Mesendoderm (in vitro differentiated cells): ENCODE measurements at regions not wholly inside any gene's neighbourhood (a gene's known extent, or its start where the extent isn't known, plus 50 kb on each side); places are given as distances from the start of the nearest gene placed in this dataset.
"Not testable (repeated sequence)": the region's sequence is repeated elsewhere in the genome, so short reads cannot be mapped to it uniquely, and the experiment has no call there.

ENCODE experiments used
- DNase-seq: peaks from one replicate; pipeline ENCODE4 v3.0.0; 2013
- H2AK5ac ChIP-seq: 2 replicates; pipeline ENCODE4 v1.6.1; 2013; ENCODE audit warnings: low read length, inconsistent platforms
- H2BK120ac ChIP-seq: 2 replicates; pipeline ENCODE4 v1.6.1; 2013; ENCODE audit warnings: low read depth, mild to moderate bottlenecking, low read length, moderate library complexity, mixed read lengths
- H2BK15ac ChIP-seq: replicated peaks from 2 replicates; pipeline ENCODE4 v1.6.1; 2013; ENCODE audit warnings: low read depth, mild to moderate bottlenecking, moderate library complexity
- H2BK5ac ChIP-seq: 2 replicates; pipeline ENCODE4 v1.6.1; 2013; ENCODE audit warnings: low read length, inconsistent platforms
- H3K18ac ChIP-seq: 2 replicates; pipeline ENCODE4 v1.6.1; 2013; ENCODE audit warnings: mild to moderate bottlenecking, low read length, mixed read lengths
- H3K23ac ChIP-seq: one replicate; pipeline ENCODE4 v1.6.1; 2013; ENCODE audit warnings: low read length
- H3K27ac ChIP-seq: 2 replicates; pipeline ENCODE4 v1.5.1; 2013; ENCODE audit warnings: low read depth, mild to moderate bottlenecking, inconsistent platforms, low read length, moderate library complexity
- H3K27me3 ChIP-seq: 2 replicates; pipeline ENCODE4 v1.6.1; 2013; ENCODE audit warnings: low read length, control low read depth, mild to moderate bottlenecking, inconsistent platforms; ENCODE audit not compliant: insufficient read depth, poor library complexity
- H3K36me3 ChIP-seq: 2 replicates; pipeline ENCODE4 v1.6.1; 2013; ENCODE audit warnings: low read length, inconsistent platforms; ENCODE audit not compliant: control insufficient read depth, insufficient read depth
- H3K4ac ChIP-seq: one replicate; pipeline ENCODE4 v1.6.1; 2013; ENCODE audit warnings: low read depth, mild to moderate bottlenecking, low read length, moderate library complexity
- H3K4me1 ChIP-seq: 2 replicates; pipeline ENCODE4 v1.6.1; 2013; ENCODE audit warnings: low read depth, low read length, inconsistent platforms; ENCODE audit not compliant: control insufficient read depth
- H3K4me2 ChIP-seq: 2 replicates; pipeline ENCODE4 v1.6.1; 2013; ENCODE audit warnings: low read length
- H3K4me3 ChIP-seq: 2 replicates; pipeline ENCODE4 v1.5.1; 2013; ENCODE audit warnings: mild to moderate bottlenecking, low read length
- H3K56ac ChIP-seq: one replicate; pipeline ENCODE4 v1.6.1; 2013; ENCODE audit warnings: low read length
- H3K79me1 ChIP-seq: 2 replicates; pipeline ENCODE4 v1.6.1; 2013; ENCODE audit warnings: low read length, inconsistent platforms
- H3K79me2 ChIP-seq: 2 replicates; pipeline ENCODE4 v1.6.1; 2013; ENCODE audit warnings: mild to moderate bottlenecking, low read length; ENCODE audit not compliant: control insufficient read depth, insufficient read depth
- H3K9ac ChIP-seq: 2 replicates; pipeline ENCODE4 v1.6.1; 2013; ENCODE audit warnings: low read length, inconsistent platforms
- H4K5ac ChIP-seq: one replicate; pipeline ENCODE4 v1.6.1; 2013; ENCODE audit warnings: low read length
- H4K8ac ChIP-seq: one replicate; pipeline ENCODE4 v1.6.1; 2013; ENCODE audit warnings: low read depth, mild to moderate bottlenecking, control low read depth, low read length, moderate library complexity
- WGBS: extraction: QIAGEN DNeasy Blood & Tissue Kit; methylation state at CpG from one replicate; pipeline ENCODE4 v1.1.7; 2013; ENCODE audit warnings: low lambda C conversion rate, missing lambda C conversion rate; ENCODE audit not compliant: insufficient coverage; ENCODE audit errors: extremely low coverage; 5-methylcytosine and 5-hydroxymethylcytosine counted together

DNA sequence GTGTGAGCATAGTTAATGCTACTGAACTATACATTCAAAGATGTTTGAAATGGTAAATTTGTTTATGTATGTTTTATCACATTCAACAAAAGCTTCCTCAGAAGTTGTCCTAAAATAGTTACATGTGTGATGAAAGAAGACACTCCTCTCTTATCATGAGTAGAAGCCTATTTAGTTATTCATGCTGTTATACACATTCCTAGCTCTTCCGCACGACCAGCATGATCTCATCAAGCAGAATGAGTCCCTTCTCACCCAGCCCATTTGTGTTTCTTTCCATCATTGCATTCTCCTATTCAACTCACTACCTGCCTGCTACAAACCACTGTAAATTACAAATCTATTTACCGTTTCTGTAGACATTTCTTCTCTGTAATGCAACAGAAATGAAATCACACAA, 408.0 kb downstream of the CDY2B start:
- H3K9ac ChIP-seq, H2BK120ac ChIP-seq, H3K4me2 ChIP-seq, DNase-seq, H4K5ac ChIP-seq, H3K27ac ChIP-seq, H3K79me2 ChIP-seq, H3K23ac ChIP-seq, H2BK5ac ChIP-seq, H3K79me1 ChIP-seq, H3K18ac ChIP-seq, H2AK5ac ChIP-seq, H3K56ac ChIP-seq, H2BK15ac ChIP-seq, H3K4me3 ChIP-seq, H3K4me1 ChIP-seq, H3K4ac ChIP-seq, H3K36me3 ChIP-seq, H3K27me3 ChIP-seq, H4K8ac ChIP-seq: not testable (repeated sequence)
- WGBS = no CpG with 5 or more reads among the region's 3 CpGs

DNA sequence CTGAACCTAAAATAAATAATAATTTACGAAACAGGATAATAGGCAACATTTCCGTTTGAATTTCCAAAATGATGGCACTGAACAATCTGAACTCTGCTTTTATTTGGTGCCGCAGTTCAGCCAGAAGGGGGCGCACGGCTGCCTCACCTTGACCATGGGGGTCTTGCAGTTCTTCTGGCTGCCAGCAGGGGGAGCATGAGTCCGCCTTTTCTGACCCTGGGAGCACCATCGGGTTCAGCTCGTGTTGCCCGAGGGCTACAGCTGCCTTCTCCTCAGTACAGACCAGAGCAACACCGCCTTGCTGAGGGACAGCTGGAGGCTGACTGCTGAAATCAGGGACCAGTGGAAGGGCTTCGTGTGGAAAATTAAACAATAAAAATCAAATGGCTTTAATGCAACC, 420.3 kb downstream of the CDY2B start:
- not testable (repeated sequence) for H3K4me2 ChIP-seq, H3K4me3 ChIP-seq, H2BK120ac ChIP-seq, H3K4ac ChIP-seq, H3K56ac ChIP-seq, H3K79me2 ChIP-seq, DNase-seq, H4K5ac ChIP-seq, H2AK5ac ChIP-seq, H3K9ac ChIP-seq, H3K23ac ChIP-seq, H3K27ac ChIP-seq, H3K4me1 ChIP-seq, H4K8ac ChIP-seq, H3K36me3 ChIP-seq, H3K18ac ChIP-seq, H2BK15ac ChIP-seq, H3K27me3 ChIP-seq, H2BK5ac ChIP-seq, H3K79me1 ChIP-seq
- no CpG with 5 or more reads among the region's 11 CpGs for WGBS

DNA sequence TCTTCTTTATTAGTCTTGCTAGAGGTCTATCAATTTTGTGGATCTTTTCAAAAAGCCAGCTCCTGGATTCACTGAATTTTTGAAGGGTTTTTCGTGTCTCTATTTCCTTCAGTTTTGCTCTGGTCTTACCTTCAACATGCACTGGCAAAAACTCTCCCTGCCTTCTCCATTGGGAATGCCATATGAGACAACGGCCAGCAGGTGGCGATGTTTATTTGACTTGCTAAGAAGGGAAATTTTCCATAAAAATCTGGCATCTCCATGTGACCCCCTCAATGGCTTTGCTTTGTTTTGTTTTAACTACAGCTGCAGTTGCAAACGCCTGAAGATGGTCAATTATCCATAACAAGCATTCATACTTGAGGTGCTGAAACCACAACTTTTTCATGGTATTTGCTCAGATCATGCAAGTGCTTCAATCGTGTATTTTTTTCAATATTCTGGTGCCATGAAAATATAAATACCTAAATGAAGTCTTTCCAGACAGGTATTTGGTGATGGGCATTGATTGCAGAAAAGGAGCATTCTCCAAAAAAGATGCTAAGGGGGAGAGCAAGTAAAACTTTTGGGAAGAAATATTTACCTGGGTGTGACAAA, 449.4 kb downstream of the CDY2B start:
- Histone ChIP-seq H3K4me2 (no peak overlapping the region), H2BK5ac (no peak overlapping the region), H3K4ac (no peak overlapping the region), H3K27me3 (no peaks in the 10 kb centered on the region), H3K23ac (no peak overlapping the region), H4K8ac (no peak overlapping the region), H2AK5ac (no peak overlapping the region), H3K36me3 (no peaks in the 10 kb centered on the region), H2BK15ac (no peak overlapping the region), H3K79me2 (no peaks in the 10 kb centered on the region), H4K5ac (no peak overlapping the region), H3K27ac (no peak overlapping the region), H3K4me1 (no peaks in the 10 kb centered on the region), H3K4me3 (no peak overlapping the region), H3K9ac (no peak overlapping the region), H3K79me1 (no peaks in the 10 kb centered on the region), H3K18ac (no peak overlapping the region), H2BK120ac (no peak overlapping the region), H3K56ac (no peak overlapping the region)
- peak; percentile 70 for DNase-seq
- no CpG with 5 or more reads among the region's 5 CpGs for WGBS

DNA sequence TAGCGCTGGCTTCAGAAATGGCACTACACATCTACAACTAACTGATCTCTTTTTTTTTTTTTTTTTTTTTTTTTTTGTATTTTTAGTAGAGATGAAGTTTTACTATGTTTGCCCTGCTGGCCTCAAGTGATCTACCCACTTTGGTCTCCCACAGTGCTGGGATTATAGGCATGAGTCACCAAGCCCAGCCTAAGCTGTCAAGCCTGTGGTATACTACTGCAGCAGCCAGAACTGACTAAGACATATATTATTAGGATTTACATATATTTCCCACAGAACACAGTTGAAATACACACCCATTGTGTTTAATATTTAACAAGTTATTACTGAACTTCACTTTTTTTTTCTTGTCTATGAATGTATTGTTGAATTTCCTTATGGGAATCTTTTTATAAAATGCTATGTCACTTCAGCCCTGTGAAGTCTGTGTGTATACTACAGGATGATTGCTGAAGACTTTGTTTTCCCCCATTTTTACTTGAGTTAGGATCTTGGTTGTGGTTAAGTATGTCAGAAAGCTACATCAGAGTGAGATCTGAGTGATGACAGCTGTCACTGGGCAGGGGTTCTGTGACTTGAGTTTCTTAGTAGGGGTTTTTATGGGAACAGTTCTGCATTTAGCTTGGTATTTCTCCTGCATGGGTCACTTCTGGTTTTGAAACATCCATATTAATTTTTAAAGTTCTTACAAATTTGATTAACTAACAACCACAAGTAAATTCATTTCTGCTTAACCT, 481.5 kb downstream of the CDY2B start:
- Histone ChIP-seq H3K79me1 (no peaks in the 10 kb centered on the region), H3K4ac (no peak overlapping the region), H2BK120ac (no peak overlapping the region), H3K4me2 (no peak overlapping the region), H3K4me1 (no peaks in the 10 kb centered on the region), H3K79me2 (no peaks in the 10 kb centered on the region), H2BK5ac (no peak overlapping the region), H3K4me3 (no peak overlapping the region), H4K8ac (no peak overlapping the region), H3K27ac (no peak overlapping the region), H3K27me3 (no peaks in the 10 kb centered on the region), H3K18ac (no peak overlapping the region), H3K56ac (no peak overlapping the region), H3K9ac (no peak overlapping the region), H4K5ac (no peak overlapping the region), H2AK5ac (no peak overlapping the region), H3K36me3 (no peaks in the 10 kb centered on the region), H2BK15ac (no peak overlapping the region), H3K23ac (no peak overlapping the region)
- no CpG with 5 or more reads among the region's 1 CpG for WGBS
- peak; percentile 31 for DNase-seq

DNA sequence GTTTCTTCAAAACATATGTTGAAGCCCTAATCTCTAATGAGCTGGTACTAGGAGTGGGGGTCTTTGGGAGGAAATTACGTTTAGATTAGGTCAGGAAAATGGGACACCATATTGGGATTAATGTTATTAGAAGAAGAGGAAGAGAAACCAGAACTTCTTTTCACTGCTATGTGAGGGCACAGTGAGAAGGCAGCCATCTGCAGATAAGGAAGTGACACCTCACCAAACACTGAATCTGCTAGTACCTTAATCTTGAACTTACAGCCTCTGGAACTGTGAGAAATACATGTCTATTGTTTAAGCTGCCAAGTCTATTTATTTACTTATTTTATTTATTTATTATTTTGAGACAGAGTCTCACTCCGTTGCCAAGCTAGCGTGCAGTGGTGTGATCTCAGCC, 482.4 kb downstream of the CDY2B start:
- H3K4me3 ChIP-seq = no peak overlapping the region
- H3K23ac ChIP-seq = no peak overlapping the region
- H3K27me3 ChIP-seq = no peaks in the 10 kb centered on the region
- no peak overlapping the region for H2AK5ac ChIP-seq
- no peak overlapping the region for H4K8ac ChIP-seq
- no peak overlapping the region for H3K9ac ChIP-seq
- H3K27ac ChIP-seq = no peak overlapping the region
- no peak overlapping the region for H4K5ac ChIP-seq
- no peaks in the 10 kb centered on the region for H3K79me2 ChIP-seq
- no peak overlapping the region for H3K18ac ChIP-seq
- no peak overlapping the region for H2BK15ac ChIP-seq
- H3K36me3 ChIP-seq = no peaks in the 10 kb centered on the region
- 100% methylated on average over 1 of the region's 3 CpGs for WGBS
- H3K79me1 ChIP-seq = no peaks in the 10 kb centered on the region
- H2BK5ac ChIP-seq = no peak overlapping the region
- H2BK120ac ChIP-seq = no peak overlapping the region
- H3K56ac ChIP-seq = no peak overlapping the region
- H3K4me2 ChIP-seq = no peak overlapping the region
- H3K4ac ChIP-seq = no peak overlapping the region
- DNase-seq = peak; percentile 25
- H3K4me1 ChIP-seq = no peaks in the 10 kb centered on the region
